ENCODE measurements at regions not wholly inside any gene's neighbourhood (a gene's known extent, or its start where the extent isn't known, plus 50 kb on each side); places are given as distances from the start of the nearest gene placed in this dataset.

DNA sequence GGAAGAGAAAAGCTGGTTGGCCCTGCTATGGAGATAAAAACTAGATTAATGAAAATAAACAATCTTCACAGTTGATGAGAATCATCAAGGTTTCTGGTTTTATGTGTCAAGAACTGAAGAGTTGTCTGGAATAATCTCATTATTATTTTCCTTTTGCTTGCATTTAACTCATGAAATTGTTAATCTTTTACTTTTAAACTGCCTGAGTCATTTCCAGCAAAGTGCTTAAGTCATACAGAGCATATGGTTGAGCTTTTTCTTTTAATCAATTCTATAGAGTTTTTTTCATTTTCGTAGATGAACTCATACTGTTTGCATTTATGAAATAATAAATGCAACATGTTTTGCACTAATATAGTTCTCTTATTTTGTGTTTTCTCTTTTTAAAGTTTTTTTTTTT lies 747.9 kb downstream of the NXPH1 start:
- TF ChIP-seq, protein P1, sequence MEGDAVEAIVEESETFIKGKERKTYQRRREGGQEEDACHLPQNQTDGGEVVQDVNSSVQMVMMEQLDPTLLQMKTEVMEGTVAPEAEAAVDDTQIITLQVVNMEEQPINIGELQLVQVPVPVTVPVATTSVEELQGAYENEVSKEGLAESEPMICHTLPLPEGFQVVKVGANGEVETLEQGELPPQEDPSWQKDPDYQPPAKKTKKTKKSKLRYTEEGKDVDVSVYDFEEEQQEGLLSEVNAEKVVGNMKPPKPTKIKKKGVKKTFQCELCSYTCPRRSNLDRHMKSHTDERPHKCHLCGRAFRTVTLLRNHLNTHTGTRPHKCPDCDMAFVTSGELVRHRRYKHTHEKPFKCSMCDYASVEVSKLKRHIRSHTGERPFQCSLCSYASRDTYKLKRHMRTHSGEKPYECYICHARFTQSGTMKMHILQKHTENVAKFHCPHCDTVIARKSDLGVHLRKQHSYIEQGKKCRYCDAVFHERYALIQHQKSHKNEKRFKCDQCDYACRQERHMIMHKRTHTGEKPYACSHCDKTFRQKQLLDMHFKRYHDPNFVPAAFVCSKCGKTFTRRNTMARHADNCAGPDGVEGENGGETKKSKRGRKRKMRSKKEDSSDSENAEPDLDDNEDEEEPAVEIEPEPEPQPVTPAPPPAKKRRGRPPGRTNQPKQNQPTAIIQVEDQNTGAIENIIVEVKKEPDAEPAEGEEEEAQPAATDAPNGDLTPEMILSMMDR (IDR thresholded peaks at IDR 0.05): no peak
- TF ChIP-seq EP300 (IDR thresholded peaks at IDR 0.05): no peak
